ENCODE measurements at regions not wholly inside any gene's neighbourhood (a gene's known extent, or its start where the extent isn't known, plus 50 kb on each side); places are given as distances from the start of the nearest gene placed in this dataset.

GRCh38 chr22:48078825-48079224, 1316.4 kb downstream of the TBC1D22A start:
- Histone ChIP-seq H4K20me1 (ENCODE audit: control insufficient read depth, insufficient read depth, low read depth, low read length) (no peaks in the 10 kb centered on the region), H3K27me3 (ENCODE audit: control insufficient read depth, low read length) (no peaks in the 10 kb centered on the region), H3K36me3 (ENCODE audit: control insufficient read depth, low read length) (no peaks in the 10 kb centered on the region), H3K4me1 (ENCODE audit: control insufficient read depth, low read length) (peaks cover 86% of the 10 kb centered on the region), H3K9me2 (replicated peaks; ENCODE audit: control insufficient read depth, low read length) (no peaks in the 10 kb centered on the region), H3K9me3 (ENCODE audit: control insufficient read depth, insufficient read depth, low read length) (no peaks in the 10 kb centered on the region), H3K27ac (ENCODE audit: low read depth, low read length) (no peak overlapping the region), H3F3A (ENCODE audit: control insufficient read depth, insufficient read depth) (peaks cover 9% of the 10 kb centered on the region), H3K4me3 (ENCODE audit: low read length) (0 out of 2 replicates have a peak overlapping the region, but pooled peaks have one; percentile 16), H3K79me2 (ENCODE audit: control insufficient read depth, low read length) (no peaks in the 10 kb centered on the region), H3K4me2 (ENCODE audit: low read length) (peak overlapping the region; percentile 38)
- TF ChIP-seq CTCF (IDR thresholded peaks at IDR 0.05; ENCODE audit: low read depth, low read length, poor library complexity, severe bottlenecking) (no peak), EZH2phosphoT487 (IDR thresholded peaks at IDR 0.05; ENCODE audit: borderline replicate concordance, low read length) (no peak)

GRCh38 chr22:48077699-48078098, 1315.2 kb downstream of the TBC1D22A start:
- Histone ChIP-seq H4K20me1 (ENCODE audit: control insufficient read depth, insufficient read depth, low read depth, low read length) (no peaks in the 10 kb centered on the region), H3K4me2 (ENCODE audit: low read length) (peak overlapping the region; percentile 26)

GRCh38 chr22:48076008-48076407, 1313.6 kb downstream of the TBC1D22A start:
- no peak overlapping the region for H3K4me2 ChIP-seq (ENCODE audit: low read length)
- H4K20me1 ChIP-seq (ENCODE audit: control insufficient read depth, insufficient read depth, low read depth, low read length): no peaks in the 10 kb centered on the region
- TF ChIP-seq CTCF (IDR thresholded peaks at IDR 0.05; ENCODE audit: low read depth, low read length, poor library complexity, severe bottlenecking) (no peak), EZH2phosphoT487 (IDR thresholded peaks at IDR 0.05; ENCODE audit: borderline replicate concordance, low read length) (no peak)
- H3K27ac ChIP-seq (ENCODE audit: low read depth, low read length): no peak overlapping the region
- no peaks in the 10 kb centered on the region for H3K36me3 ChIP-seq (ENCODE audit: control insufficient read depth, low read length)
- peaks cover 17% of the 10 kb centered on the region for H3F3A ChIP-seq (ENCODE audit: control insufficient read depth, insufficient read depth)
- H3K9me3 ChIP-seq (ENCODE audit: control insufficient read depth, insufficient read depth, low read length): no peaks in the 10 kb centered on the region
- H3K4me3 ChIP-seq (ENCODE audit: low read length): no peak overlapping the region
- no peaks in the 10 kb centered on the region for H3K9me2 ChIP-seq (replicated peaks; ENCODE audit: control insufficient read depth, low read length)
- H3K4me1 ChIP-seq (ENCODE audit: control insufficient read depth, low read length): peaks cover 87% of the 10 kb centered on the region
- H3K79me2 ChIP-seq (ENCODE audit: control insufficient read depth, low read length): no peaks in the 10 kb centered on the region
- no peaks in the 10 kb centered on the region for H3K27me3 ChIP-seq (ENCODE audit: control insufficient read depth, low read length)

More at GRCh38 chr22:48077699-48078098, 1315.2 kb downstream of the TBC1D22A start:
- Histone ChIP-seq H3K27me3 (ENCODE audit: control insufficient read depth, low read length) (no peaks in the 10 kb centered on the region), H3K9me2 (replicated peaks; ENCODE audit: control insufficient read depth, low read length) (no peaks in the 10 kb centered on the region), H3K9me3 (ENCODE audit: control insufficient read depth, insufficient read depth, low read length) (no peaks in the 10 kb centered on the region), H3K36me3 (ENCODE audit: control insufficient read depth, low read length) (no peaks in the 10 kb centered on the region), H3K79me2 (ENCODE audit: control insufficient read depth, low read length) (no peaks in the 10 kb centered on the region), H3F3A (ENCODE audit: control insufficient read depth, insufficient read depth) (peaks cover 3% of the 10 kb centered on the region), H3K27ac (ENCODE audit: low read depth, low read length) (no peak overlapping the region), H3K4me3 (ENCODE audit: low read length) (no peak overlapping the region), H3K4me1 (ENCODE audit: control insufficient read depth, low read length) (peaks cover 86% of the 10 kb centered on the region)
- TF ChIP-seq CTCF (IDR thresholded peaks at IDR 0.05; ENCODE audit: low read depth, low read length, poor library complexity, severe bottlenecking): no peak
- TF ChIP-seq EZH2phosphoT487 (IDR thresholded peaks at IDR 0.05; ENCODE audit: borderline replicate concordance, low read length): no peak
